NCI-H2196 (cell line): ENCODE measurements at regions not wholly inside any gene's neighbourhood (a gene's known extent, or its start where the extent isn't known, plus 50 kb on each side); places are given as distances from the start of the nearest gene placed in this dataset.
"Not testable (repeated sequence)": the region's sequence is repeated elsewhere in the genome, so short reads cannot be mapped to it uniquely, and the experiment has no call there.

ENCODE experiments used
- DNase-seq: peaks from one replicate; lab custom pipeline; 2025; ENCODE audit not compliant: unreplicated experiment; lab: John Stamatoyannopoulos, UW

DNA sequence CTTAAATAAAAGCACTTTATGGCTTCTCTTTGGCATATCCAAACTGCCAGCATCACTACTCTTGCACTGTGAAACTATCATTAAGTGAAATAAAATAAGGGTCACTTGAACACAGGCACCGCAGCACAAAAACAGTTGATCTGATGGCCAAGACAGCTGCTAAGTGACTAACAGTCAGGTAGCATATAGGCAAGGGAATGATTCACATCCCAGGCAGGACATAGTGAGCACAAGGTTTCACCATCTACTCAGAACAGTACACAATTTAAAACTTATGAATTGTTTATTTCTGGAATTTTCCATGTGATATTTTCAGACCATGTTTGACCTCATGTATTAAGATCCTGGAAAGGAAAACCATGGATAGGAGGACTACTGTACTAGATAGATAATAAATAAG is 214.2 kb downstream of the MREG start:
- no peak for DNase-seq

DNA sequence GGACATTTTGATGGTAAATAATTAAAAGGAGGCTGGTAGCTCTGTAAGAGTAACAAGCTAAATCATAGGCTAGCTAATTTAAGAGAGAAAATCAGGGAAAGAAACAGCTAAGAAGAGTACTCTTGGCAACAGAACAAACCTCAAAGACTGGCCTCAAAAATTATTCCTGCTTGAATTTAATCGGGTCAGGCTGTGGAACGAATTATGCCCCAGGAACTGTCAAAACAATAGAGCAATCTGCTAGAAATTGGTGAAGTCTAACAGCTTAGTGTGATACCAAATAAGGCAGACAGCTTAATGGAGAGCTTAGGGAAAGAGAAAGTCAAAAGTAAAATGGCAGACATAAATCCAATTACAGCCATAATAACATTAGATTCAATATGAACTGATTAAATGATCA is 215.7 kb downstream of the MREG start:
- DNase-seq, result no peak

DNA sequence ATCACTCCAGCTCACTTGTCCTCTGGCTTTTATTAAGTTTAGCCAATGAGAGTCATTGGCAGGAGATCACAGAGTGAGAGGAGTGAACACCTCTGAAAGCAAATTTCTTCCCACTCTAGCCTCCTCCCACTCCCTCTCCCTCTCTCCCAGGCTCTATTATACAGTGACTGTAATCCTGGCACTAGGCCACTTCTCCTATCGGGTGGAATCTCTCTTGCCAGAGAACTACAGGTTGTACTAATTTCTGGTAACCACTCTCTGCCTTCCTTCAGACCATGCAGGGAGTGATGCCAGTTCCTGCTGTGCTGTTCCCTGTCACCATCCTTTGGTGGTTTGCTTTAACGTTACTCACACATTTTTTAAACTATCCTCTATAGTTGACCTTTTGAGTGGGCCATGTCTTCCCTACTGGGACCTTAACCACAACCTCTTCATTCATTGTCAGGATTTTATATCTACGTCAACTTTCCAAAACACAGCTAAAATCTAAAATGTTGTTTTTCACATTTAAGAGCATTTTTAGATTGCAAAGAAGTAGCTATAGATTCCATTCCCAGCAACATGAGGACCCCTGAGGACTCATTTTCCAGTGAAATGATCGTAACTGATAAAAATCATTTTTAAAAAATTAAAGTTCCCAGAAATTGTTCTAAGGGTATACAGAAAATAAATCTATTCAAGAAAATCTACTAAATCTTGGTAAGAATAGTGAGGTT is 217.1 kb downstream of the MREG start:
- peak; percentile 64 for DNase-seq

DNA sequence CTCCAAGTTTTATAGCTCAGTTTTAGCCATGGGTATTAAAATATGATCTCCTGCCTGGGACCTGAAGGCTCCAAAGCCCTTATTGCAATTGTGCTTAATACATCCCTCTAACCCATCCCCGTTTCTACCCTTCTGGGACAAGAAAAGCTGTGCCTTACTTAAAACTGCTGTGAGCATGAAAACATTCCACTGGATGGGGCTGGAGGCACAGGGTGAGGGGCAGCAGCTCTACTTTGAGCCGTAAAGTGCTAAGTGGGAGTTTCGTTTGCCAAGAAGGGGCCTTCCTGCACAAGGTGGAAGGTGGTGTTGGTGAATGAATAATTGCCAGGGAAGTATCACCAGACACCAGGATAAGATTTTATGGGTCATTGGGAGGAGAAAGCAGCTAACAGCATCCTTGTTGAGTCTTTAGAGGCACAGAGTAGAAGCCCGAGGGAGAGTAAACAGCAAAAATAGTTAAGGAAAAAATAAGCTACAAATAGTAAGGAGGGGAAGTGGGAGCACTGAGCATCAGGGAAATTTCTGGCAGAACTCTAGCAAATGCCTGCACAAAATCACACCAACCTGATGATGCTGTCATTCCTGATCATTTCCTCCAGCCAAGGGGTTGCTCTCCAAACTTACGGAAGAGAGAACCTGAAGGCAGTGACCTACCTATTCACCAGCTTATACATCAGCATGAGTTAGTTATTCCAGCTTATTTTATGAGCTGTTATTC is 218.4 kb downstream of the MREG start:
- no peak for DNase-seq

DNA sequence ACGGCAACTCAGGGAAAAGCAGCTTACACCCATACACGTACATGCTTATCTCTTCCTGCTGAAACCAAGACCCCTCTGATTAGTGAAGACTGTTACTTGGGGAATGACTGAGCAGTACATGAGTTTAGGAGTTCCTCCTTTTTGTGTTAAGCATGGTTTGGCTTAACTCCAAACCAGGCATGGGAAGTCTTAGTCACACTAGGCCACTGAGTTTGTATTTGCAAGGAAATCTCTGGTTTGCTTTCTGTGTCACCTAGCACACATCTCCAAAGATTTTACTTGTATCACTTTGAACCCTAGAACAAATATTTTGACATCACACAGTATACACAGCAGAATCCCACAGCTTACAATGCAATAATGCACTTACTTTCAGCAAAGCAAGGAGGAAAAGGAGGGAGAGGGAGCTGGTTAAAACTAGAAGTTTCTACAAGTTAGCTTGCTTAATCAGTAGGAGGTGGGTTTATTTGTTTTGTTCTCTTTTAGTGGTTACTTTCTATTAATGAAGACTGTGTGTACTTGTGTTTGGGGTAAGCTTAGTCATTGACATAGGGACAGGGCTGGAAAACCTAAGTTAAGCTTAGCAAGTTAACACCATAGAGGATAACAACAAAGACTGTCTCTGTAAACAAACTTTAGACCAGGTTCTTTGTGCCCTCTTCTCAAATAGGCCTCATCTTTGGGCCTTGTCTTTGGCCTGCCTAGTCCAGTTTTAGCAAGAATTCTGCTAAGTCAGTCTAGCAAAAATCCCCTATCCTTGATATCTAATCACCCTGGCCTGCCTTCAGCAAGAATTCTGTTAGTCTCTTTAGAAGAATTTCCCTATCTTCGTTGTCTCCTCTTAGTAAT is 219.4 kb downstream of the MREG start:
- peak; percentile 19 for DNase-seq

DNA sequence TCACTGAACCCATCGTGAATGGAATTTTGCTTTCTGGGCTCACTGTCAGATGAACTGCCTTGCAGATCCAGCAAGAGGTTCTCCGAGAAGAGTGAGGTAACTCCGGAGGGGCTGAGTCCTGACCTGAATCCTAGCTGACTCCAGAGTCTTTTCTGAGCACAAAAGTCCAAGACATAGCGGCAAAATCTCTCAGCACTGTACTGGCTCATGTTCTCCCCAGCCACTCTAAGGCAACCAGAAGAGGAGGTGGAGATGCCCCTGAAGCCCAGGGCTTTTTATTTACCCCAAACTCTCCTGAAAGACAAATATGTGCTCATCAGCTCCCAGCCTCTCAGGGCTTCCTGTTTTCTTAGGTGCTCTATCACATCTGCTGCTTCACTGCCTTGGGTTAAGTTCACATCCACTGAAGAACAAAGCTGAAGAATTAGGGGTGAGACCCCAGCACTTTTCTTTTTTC is 221.8 kb downstream of the MREG start:
- no peak for DNase-seq

DNA sequence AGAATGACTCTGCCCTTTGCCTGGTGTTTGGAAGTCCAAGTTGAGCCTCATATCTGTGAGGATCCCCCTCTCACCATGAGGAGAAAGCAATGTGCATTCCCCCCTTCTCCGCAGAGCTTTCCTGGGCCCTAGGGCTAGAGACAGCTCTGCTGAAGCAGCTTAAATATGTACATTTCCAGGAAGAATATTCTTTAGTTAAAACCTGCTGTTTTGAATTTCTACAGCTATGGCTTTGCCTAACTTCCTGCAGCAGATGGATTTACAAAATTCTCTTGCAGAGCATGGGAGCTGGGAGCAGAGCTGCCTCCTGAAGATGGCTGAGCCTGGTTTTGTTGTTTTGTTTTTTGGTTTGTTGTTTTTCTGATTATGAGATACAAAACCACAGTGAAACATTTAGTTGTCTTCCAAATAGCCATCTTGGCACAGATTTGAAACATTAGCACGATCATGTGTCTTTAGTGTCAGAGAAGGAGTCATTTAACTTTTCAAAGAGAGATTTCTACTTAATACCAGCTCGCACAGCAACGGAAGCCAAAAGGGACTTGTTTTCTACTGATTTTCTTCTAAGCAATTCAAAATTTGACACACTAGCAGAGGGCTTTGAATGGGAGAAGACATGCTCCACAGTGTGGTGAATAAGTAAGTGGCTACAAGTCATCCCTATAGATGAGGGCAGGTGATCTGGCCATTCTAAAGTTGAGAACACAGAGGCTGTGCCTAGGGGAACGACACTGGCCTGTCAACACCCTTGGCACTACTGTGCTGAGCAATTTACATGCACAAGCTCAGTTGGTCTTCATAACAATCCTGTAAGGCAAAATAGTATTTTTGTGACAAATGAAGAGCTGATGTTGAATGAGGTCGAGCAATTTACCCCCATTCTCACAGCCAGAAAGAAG is 222.6 kb downstream of the MREG start:
- no peak for DNase-seq

DNA sequence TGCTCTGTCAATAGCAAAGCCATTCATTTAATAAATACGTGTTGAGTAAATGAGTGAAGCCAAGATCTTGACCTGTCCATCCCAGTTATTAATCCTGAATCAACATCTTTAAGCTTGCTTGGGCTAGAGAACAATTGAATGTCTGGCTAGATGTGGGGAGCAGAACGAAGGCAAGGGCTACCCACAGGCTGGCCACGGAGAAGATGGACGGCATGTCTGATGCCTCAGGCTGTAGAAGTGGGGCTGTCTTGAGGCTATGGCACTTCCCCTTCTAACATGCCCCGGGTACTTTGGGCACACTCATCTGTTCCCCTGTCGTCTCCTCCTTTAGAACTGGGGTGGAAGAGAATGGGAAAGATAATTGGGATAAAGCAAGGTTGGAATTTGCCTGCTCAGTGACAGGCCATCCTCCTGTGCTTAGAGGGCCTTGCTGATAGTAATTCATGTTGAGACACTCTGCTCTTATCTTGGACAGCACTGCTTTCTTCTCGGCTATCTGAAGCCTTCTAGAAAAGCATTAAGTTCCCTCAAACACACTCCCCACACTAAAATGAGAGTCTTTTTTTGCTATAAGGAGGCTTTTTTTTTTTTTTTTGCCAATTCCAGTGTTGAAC is 225.7 kb downstream of the MREG start:
- no peak for DNase-seq

DNA sequence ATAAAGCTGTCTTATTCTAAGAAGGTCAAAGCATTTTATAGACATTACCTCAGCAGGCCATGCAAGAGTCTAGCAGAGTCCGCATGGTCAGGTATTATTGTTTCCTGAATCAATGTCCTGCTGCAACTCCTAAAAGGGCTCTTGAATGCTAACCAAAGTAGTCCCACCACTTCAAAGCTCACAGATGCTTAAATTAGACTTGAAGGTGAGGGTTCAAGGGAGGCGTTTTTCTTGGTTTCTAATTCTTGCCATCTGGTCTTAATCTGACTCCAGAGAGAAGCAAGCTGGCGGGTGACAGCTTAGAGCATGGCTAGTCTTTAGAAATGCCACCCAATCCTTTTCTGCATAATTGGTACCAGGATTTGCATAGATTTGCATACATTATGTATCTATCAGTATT is 226.3 kb downstream of the MREG start:
- no peak for DNase-seq

DNA sequence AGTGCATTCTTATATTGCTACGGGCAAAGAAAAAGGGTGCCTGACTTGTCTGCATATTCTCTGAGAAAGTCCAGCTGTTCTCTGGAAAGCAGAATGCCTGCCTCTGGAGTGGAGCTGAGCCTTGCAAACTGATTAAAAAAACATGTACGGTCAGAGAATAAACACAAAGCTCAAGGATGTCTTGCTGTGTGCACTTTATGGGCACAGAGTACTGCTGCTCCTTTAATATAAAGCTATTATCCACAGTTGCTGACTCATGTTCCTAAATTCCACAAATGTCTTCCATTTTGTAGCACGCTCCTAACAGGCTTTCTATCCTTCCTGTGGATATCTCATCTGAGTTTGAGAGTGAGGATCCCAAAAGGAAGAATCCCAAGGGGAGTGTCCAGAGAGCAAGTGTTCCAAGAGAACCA is 229.0 kb downstream of the MREG start:
- no peak for DNase-seq

DNA sequence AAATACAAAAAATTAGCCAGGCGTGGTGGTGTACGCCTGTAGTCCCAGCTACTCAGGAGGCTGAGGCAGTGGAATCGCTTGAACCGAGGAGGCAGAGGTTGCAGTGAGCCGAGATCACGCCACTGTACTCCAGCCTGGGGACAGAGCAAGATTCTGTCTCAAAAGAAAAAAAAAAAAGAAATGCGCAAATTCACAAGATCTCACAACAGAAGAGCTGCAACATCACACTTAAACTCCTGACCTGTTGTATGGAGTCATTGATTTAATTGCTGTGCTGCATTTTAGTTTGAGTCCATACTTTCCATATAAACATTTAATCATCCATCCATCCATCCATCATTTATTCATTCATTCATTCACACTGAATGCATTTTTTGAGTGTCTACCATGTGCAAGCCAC is 229.7 kb downstream of the MREG start:
- DNase-seq, result not testable (repeated sequence)

DNA sequence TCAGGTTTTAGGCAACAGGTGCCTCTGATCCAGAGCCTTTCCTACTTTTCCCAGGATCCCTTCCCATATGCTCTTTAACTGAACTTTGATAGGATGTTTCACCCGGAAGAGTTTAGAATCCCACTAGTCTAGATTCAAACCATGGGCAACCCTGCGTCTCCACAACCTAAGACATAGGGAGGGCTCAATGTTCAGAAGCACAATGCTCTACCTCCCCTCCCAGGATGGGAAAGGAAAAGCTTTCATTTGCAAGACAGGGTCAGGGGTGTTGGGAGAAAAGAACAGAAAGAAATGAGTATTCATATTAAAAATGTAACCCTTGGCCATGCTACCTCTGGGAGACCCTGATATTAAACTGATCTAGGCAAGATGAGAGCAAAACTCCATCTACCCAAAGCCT is 230.4 kb downstream of the MREG start:
- DNase-seq, result no peak

DNA sequence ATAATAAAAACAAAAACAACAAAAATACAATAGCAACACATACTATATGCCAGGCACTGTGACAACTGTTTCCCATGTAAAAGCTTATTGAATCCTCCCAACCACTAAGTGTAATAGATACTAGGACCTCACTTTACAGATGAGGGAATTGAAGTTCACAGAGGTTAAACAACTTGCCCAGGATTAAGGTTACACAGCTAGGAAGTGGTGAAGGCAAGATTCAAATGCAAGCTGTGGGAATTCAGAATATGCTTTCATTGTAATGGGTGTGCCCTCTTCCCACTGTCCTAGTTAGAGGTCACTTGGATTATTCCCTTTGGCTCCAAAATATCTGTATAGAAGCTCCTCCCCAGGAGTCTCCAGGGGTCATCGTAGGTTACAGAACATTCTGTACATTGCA is 231.1 kb downstream of the MREG start:
- DNase-seq, result no peak

DNA sequence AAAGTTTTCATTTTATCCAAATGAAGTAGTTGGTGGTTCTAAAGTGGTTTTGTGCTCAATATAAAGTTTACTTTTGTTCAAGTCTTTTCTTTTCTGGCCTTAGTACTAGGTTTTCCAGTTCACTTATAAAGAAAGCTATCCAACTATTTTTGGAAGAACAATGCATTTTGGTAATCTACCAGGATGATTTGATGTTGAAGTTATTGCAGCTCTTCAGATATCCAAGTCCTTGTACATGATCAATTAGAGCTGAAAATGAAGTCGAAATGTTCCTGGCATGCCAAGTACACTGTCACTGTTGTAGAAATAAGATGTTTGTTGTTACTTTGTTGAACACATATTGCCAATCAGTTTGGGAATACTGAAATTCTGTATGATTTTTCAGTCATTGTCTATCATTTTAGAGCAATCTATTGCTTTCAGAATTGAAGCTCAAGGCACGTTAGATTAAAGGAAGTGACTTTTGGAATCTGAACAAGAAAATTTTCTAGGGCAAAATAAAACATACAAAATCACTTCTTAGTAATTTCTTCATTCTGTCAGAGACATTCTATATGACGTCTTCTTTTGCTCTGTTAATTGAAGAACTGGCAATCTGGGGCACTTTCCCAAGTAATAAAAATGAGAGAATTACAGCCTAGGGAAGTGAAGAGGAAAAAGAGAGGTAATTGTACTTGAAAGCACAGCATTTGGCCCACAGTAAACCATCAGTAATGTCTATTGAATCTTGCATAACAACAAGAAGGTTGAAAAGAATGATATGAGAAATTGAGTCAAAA is 232.3 kb downstream of the MREG start:
- DNase-seq, result no peak

DNA sequence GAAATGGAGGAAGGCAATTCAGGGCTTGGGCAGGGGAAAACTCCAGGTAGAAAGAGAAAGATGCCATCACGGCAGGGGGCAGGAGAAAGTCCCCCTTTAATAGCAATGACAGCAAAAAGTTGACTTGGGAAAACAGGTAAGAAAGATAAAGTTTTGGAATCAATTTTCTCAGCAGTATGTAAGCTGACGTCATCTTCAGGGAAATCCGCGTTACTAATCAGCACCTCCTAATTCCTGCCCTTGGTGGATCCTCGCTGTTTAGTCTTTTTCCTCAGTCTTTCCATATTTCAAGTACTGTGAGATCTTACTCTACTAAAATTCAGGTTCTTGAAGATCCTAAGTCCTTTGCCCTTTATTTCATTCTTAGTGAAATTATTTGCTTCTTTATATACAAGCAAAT is 233.0 kb downstream of the MREG start:
- DNase-seq, result no peak

DNA sequence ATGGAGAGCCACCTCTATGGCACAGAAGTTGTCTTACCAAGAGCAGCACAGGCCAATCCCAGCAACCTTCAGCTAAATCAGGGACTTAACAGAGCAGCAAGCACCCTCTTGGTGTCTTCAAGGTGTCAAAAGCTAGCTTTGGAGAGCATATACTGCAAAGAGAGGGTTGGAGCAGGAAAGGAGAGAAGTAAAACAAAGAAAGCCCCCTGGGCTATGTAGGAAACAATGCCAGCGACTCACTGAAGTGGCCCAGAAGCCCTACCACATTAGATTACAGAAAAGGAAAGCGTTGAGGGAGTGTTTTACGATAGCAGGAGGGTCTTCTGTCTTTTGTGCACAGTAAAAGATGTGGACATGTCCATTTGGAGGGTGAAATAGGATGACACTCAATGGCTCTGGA is 233.4 kb downstream of the MREG start:
- no peak for DNase-seq

DNA sequence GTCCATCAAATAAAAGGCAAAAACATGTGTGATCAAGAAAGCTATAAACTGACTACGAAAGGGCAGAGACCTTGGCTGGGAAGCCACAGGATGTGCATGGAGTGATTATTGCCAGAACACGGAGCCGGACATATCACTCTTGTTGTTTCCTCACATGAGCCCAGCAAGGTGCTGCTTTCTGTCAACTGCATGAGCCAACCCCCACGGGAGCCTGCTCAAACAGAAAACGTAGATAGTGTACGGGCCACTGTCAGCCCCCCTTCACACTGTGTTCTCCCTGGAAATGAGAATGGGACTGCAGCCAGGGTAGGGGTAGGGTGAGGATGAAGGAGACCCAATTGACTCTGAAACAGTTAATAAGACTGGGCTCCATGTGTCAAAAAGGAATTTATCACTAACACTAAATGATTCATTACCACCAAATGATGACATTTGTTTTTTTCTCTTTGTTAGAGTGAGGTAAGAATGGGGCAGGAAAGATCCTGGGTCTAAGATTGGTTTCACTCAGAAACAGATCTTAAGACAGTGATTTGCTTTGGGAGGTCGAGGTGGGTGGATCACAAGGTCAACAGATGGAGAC is 235.8 kb downstream of the MREG start:
- DNase-seq, result no peak

DNA sequence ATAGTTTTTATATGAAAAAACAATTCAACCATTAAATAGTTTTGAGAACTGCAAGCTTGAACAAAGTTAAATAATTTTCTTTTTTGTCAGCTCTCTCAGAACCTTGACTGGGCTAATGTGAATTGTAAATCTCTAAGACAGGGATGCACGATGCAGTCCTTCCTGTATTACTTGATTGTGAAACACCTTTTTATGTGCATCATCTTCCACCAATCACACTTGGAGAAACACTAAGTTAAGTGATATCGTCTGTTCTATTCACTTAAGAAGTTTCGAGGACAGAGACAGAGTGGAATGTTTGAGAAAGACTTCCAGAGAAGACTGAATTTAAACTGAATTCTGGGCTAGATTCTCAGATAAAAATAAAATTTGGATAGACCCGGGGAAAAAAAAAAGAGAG is 238.2 kb downstream of the MREG start:
- DNase-seq, result no peak

DNA sequence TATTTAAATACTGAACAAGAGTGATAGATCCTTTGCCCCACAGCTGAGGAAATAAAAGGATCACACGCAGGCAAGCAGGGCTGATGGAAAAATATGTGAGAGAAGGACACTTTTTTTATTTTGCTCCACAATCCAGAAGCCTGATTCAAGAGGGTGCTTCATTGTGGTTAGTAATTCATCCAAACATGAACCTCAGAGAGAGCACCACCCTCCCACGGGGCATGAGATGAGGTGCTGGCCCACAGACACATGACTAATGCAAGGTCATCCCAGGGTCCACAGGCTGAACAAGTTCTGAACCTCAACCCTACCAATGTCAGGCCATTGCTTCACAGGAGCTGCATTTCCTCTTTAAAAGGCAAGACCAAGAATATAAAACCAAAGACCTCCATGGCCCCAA is 239.6 kb downstream of the MREG start:
- no peak for DNase-seq
